ENCODE measurements at regions not wholly inside any gene's neighbourhood (a gene's known extent, or its start where the extent isn't known, plus 50 kb on each side); places are given as distances from the start of the nearest gene placed in this dataset.

DNA sequence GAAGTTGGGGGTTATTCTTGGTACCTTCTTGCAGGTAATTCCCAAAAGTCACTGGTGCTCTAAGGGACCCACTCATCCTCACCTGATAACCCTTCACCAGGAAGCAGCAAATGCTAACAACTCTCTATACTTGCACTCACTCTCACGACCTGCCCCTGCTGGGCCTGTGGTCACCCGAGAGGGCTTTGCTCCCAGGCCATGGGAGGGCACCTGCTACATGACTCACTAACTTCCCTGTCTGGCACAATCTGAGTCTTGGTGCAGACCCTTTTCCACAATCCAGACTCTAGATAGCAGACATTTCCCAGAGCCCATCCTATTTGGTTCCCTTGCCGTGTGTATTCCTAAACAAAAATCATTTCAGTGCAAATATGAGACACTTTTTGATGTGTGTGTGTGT is 403.8 kb upstream of the FAT1 start:
- no peak overlapping the region for H3K56ac ChIP-seq (ENCODE audit: extremely low read depth, insufficient read depth, low read length)
- H2AFZ ChIP-seq (replicated peaks; ENCODE audit: low read length, poor library complexity): no peak overlapping the region
- intact Hi-C loops (cut with micrococcal nuclease): no loop called here
- H3K4me2 ChIP-seq (ENCODE audit: low read depth, low read length): no peak overlapping the region
- POLR2A ChIA-PET (ENCODE audit: unreplicated experiment): no interaction called here
- H3K9me1 ChIP-seq (ENCODE audit: insufficient read depth, low read length): no peaks in the 10 kb centered on the region
- ATAC-seq (ENCODE audit: low read depth): no peak
- no peaks in the 10 kb centered on the region for H4K20me1 ChIP-seq (ENCODE audit: insufficient read depth, low read length)
- no peaks in the 10 kb centered on the region for H3K4me1 ChIP-seq (ENCODE audit: control insufficient read depth, insufficient read depth, low read length)
- no peak overlapping the region for H3K18ac ChIP-seq (ENCODE audit: low read depth, low read length)
- H2BK15ac ChIP-seq (ENCODE audit: low read depth, low read length): no peak overlapping the region; the same call in 2 of the 3 replicates
- no peaks in the 10 kb centered on the region for H3K36me3 ChIP-seq (ENCODE audit: control insufficient read depth, insufficient read depth, low read length)
- no peak overlapping the region for H2BK20ac ChIP-seq (ENCODE audit: low read depth, low read length)
- no peak overlapping the region for H4K5ac ChIP-seq (ENCODE audit: low read depth, low read length)
- CTCF ChIA-PET: no interaction called here
- H3K9ac ChIP-seq (ENCODE audit: low read depth, low read length): no peak overlapping the region
- H3K27ac ChIP-seq (ENCODE audit: insufficient read depth, low read length): no peak overlapping the region
- H3K14ac ChIP-seq (replicated peaks; ENCODE audit: low read depth, low read length): no peak overlapping the region
- H3K9me3 ChIP-seq (ENCODE audit: control insufficient read depth, insufficient read depth, low read length): no peaks in the 10 kb centered on the region
- DNase-seq: no peak
- no peak overlapping the region for H4K91ac ChIP-seq (ENCODE audit: insufficient read depth, low read depth, low read length)
- no peaks in the 10 kb centered on the region for H3K27me3 ChIP-seq (ENCODE audit: control insufficient read depth, insufficient read depth, low read length)
- BruUV-seq (replicated peaks): no TSS peak
- H2BK5ac ChIP-seq (ENCODE audit: low read depth, low read length, poor library complexity, severe bottlenecking): no peak overlapping the region
- H2BK120ac ChIP-seq (ENCODE audit: low read depth, low read length): no peak overlapping the region
- H3K23ac ChIP-seq (ENCODE audit: low read depth, low read length): no peak overlapping the region
- no peaks in the 10 kb centered on the region for H3K79me1 ChIP-seq (ENCODE audit: low read depth in 1 of 2, low read length in 2 of 2)
- H3K4me3 ChIP-seq (ENCODE audit: insufficient read depth, low read depth, low read length): no peak overlapping the region
- WGBS, 2 experiments (ENCODE audit: extremely low coverage in 2 of 2, insufficient read length in 1 of 2): no CpG with 5 or more reads among the region's 3 CpGs
- H3K4ac ChIP-seq (ENCODE audit: low read depth, low read length): no peak overlapping the region
- no peak overlapping the region for H4K8ac ChIP-seq (ENCODE audit: low read depth in 2 of 2, low read length in 2 of 2)
- TF ChIP-seq FOS (IDR thresholded peaks at IDR 0.05; ENCODE audit: low read depth, low read length) (no peak), NFE2L2 (IDR thresholded peaks at IDR 0.05; ENCODE audit: low read depth, low read length) (no peak), CEBPB (IDR thresholded peaks at IDR 0.05; ENCODE audit: low read depth, low read length) (no peak), MAFK (IDR thresholded peaks at IDR 0.05; ENCODE audit: low read depth, low read length) (no peak)
- in situ Hi-C loops (cut with MboI; ENCODE audit: low sequenced_read_pairs): no loop called here
- H2AK5ac ChIP-seq (ENCODE audit: low read depth, low read length): no peak overlapping the region
- dilution Hi-C loops (cut with HindIII; ENCODE audit: low sequenced_read_pairs, unreplicated experiment): no loop called here
- no peak overlapping the region for H2AK9ac ChIP-seq (replicated peaks; ENCODE audit: low read depth, low read length, poor library complexity)
